ENCODE measurements at regions not wholly inside any gene's neighbourhood (a gene's known extent, or its start where the extent isn't known, plus 50 kb on each side); places are given as distances from the start of the nearest gene placed in this dataset.

GRCh38 chr4:152073351-152074087 lies 312.7 kb upstream of the GATB start:
- TF ChIP-seq CTCF (tag by site-specific recombination; IDR thresholded peaks at IDR 0.05): no peak
- TF ChIP-seq ZNF707 (tag by site-specific recombination; IDR thresholded peaks at IDR 0.05): no peak
- TF ChIP-seq ZNF704 (tag by site-specific recombination; IDR thresholded peaks at IDR 0.05): no peak
- TF ChIP-seq ZNF114 (tag by site-specific recombination; IDR thresholded peaks at IDR 0.05): no peak
- no peak for TF ChIP-seq TCF7L2 (IDR thresholded peaks at IDR 0.05; ENCODE audit: borderline replicate concordance, low read depth, low read length)
- TF ChIP-seq ZBTB49 (tag by site-specific recombination; IDR thresholded peaks at IDR 0.05; ENCODE audit: low read depth): no peak
- no peak for TF ChIP-seq TSHZ1 (tag by site-specific recombination; IDR thresholded peaks at IDR 0.05; ENCODE audit: borderline replicate concordance)
